CMK (cell line): ENCODE measurements at regions not wholly inside any gene's neighbourhood (a gene's known extent, or its start where the extent isn't known, plus 50 kb on each side); places are given as distances from the start of the nearest gene placed in this dataset.
"Not testable (repeated sequence)": the region's sequence is repeated elsewhere in the genome, so short reads cannot be mapped to it uniquely, and the experiment has no call there.

Source experiments
- DNase-seq: peaks from one replicate; pipeline ENCODE4 v3.0.0-alpha.2; 2010; ENCODE audit warnings: low read depth

DNA sequence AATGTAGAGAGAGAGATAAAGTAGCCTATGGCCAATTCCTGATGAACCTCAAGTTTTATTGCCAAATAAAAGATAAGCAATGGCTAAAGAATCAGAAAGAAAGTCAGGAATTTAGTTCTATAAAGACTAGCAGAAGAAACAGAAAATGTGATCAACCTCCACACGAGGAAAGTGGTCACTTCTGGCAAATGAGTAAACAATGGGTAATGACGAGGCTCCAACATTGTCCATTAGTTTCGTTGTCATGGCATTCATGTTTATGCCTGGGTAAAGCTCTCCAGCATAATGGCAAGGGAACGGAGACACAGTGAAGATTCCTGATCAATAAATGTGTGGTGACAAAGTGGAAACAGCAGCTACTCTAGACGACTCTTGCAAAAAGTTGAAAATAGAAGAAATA is 341.8 kb upstream of the CTNND2 start:
- DNase-seq = no peak

DNA sequence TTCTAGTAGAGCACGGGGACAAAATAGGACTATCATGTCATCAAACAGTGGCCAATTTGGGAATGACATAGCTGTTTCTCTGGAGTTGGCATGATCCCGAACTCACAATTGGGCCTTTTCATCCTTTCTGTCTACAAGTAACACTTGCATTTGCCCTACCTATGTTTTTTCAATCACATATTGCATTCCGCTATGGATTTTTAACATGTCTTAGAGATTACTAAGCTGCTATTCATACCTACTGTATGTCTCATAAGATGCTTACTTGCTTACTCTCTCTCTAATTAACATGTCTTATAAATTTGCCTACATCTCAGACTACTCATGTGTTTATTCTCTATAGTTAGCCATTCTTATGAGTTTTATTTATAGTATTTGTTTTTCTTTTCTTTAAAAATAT is 341.2 kb upstream of the CTNND2 start:
- DNase-seq = no peak

DNA sequence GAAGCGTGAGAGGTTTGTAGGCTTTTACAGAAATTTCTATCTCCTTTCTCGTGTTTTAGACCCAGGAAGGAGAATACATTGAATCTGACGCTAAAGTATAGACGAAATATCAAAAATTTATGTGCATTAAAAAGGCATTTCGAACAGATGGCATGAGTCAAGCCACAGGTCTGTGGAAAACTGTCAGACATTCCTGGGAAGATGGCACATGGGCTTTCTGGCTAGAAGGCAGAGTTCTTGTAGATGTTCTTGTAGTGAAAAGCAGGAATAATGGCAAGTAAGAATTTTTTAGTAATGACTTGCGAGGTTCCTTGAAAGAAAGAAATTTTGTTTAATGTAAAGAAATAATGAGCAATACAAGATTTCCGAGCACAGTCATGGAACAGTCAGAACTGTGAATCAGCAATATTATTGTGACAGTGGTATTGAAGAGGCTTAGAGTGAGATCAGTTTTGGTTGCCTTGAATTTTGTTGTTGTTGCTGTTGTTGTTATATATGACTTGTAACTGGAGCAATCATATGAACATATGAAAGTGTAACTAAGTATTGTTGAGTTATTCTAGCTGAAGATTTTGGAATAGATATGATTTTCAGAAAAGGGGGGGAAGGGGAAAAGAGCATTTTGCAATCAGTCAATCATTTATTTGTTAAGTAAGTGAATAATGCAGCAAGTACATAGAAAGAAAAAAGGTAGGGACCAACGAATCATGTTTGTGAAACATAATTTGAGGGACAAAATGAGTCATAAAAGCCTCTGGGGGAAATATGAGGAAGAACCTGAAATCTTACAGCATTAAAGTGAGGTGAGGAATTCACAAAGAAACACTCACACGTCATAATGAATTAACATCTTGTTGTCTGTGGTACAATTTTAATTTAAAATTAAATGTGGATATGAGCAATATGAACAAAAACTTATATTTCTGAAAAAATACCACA is 339.0 kb upstream of the CTNND2 start:
- DNase-seq = no peak

DNA sequence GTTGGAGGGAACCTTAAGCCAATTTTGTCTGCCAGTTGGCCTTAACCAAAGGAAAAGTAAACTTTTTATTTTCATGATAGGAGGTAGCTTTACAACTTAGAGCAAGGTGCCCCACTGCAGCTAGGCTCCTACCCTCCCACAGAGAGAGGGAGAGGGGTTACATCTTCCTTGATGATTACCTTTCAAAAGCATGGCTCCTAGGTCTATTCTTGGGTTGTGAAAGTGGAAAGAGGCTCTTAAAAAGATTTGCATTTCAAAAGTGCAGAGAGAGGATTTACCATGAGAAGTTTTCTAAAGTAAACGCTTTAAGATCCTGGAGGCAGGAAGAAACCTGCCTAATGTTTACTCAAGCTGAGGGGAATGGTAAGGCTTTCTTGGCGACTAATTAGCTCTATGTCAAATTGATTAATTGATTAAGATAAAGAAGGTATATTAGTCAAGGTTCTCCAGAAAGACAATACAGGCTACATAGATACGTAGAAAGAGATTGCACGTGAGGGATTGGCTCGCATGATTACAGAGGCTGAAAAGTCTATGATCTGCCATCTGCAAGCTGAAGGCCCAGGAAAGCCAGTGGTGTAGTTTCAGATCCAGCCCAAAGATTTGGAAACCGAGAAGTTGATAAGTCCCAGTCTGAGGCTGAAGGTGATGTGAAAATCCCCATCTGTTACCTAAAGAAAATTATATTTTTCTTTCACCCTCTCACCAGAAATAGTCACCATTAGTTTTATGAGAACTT is 333.8 kb upstream of the CTNND2 start:
- DNase-seq = no peak

DNA sequence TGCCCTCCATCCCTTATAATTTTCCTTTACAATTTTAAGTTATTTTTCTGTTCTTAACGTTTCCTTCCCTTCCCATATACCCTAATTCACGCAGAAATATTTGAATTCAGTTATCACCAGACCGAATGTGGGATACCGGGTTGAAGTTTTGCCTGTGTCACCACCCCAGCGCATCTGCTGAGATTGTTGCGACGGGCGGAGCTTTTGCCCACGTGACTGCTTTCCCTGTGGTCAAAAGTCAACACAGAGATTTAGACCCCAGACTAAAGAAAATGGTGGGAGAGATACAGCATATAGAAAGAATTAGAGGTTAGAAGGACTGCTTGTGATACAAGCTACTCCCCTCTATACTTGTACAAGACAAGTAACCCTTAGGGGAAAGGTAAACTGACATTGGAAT is 326.4 kb upstream of the CTNND2 start:
- DNase-seq = no peak

DNA sequence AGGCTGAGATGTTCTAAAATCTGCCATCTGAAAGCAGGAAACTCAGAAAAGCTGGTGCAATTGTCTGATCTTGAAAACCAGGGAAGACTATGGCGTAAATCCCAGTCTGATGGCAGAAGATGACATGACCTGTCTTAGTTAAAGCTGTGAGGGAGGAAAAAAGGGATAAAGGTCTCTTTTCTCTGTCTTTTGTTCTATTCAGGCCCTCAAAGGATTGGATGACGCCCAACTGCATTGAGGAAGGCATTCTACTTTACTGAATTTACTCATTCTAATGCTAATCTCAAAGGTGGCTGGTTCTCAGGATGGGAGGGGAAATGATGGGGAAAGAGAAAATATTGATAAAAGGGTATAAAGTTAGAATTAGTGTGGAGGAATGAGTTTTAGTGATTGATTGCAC is 312.8 kb upstream of the CTNND2 start:
- no peak for DNase-seq

DNA sequence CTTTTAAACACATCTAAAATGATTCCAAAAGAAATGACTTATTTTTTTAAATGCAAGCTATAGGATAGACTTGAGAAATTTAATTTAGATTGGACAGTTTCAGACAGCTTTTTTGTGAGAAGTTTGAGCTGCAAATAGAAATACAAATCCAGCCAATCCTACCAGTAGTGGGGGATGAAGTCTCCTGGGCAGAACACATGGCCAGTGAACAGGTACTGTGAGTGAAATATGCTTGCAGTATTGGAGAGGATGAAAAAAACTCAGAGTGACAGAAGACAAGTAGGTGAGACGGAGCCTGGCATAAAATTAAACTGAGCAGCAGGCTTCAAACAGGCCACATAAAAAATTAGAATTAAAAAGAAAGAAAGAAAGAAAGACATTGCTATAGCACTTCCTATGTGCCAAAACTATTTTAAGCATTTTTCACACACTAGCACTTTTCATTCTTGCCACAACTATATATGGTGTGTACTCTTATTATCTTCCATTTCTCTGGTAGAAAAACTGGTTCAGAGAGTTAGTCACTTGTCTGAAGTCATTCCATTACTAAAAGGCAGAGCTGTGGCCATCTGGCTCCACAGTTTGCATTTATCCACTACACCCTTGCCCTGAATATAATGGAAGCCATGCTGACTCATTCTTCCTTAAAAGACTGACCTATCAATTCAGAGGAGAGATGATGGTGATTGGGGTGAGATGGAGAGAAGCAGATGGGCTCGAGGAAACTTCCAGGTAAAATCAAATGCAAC is 310.2 kb upstream of the CTNND2 start:
- no peak for DNase-seq

DNA sequence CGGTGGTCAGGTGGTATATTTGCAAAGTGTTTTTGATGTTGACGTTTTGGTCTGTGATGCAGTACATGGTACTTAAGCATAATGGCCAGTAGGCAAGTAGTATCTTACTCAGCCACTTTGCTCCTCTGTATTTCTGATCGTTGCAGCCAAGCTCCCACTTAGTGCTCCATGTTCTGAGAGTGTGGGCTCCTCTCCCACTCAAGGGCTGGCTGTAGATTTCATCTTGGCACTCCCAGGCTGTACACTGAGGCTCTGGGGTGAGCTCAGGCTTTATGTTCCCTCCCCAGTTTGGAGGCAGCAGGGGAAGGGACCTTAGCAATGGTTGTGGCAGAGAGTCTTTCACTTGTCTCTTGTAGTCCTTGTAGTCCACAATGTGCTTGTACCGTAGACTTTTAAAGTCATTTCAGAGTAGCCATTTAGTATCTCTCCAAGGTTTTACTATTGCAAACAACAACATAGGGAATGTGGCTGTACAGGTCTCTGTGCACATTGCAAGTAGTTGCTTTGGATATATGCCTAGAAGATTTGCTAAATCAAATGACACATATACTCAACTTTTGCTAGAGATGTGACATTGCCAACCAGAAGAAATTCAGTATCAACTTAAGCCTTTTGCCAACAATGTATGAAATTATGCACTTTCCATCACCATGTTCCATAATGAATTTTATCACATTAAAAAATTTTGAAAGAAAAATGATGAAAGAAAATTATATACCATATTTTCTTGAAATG is 304.3 kb upstream of the CTNND2 start:
- no peak for DNase-seq

DNA sequence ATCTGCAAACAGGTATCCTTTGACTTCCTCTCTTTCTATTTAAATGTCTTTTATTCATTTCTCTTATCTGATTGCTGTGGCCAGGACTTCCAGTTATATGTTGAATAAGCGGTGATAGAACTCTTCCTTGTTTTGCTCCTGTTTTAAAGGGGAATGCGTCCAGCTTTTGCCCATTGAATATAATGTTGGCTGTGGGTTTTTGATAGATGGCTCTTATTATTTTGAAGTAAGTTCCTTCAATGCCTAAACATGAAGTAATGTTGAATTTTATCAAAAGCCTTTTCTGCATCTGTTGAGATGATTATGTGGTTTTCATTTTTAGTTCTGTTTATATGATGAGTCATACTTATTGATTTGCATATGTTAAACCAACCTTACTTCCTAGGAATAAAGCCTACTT is 300.5 kb upstream of the CTNND2 start:
- DNase-seq = no peak

DNA sequence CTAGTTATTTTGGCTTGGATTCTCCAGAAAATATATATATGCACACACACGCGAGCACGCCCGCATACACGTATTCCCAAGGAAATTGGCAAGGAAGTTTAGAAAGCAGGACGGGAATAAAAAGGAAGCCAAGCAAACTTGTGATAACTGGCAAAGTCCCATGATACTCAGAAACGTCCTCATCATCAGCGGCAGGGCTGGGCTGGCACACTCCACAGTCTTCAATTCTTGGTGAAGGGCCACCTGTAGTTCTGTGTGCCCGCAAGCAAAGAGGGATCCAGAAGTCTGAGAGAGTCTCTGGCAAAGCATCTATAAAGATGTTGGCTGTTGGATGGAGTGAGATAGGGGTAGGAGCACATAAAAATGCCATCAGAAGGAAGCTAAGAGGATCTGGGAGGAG is 289.3 kb upstream of the CTNND2 start:
- DNase-seq = no peak

DNA sequence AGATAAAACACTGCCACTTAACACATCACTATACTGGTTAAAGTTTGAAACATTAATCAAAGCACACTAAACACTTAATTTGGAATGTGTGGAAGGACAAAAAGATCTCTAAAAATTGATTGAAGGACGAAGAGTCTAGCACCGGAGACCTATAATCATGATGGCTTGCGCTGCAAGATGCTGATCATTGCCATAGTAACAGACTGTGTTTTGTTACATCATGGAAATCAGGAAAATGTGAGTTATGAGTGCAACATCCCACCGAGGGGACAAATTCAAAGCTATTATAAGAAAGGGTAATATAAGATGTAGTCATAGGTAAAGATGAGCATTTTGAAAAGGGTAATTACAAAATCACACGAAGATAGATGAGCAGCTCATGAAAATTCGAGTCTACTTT is 278.8 kb upstream of the CTNND2 start:
- DNase-seq = no peak

DNA sequence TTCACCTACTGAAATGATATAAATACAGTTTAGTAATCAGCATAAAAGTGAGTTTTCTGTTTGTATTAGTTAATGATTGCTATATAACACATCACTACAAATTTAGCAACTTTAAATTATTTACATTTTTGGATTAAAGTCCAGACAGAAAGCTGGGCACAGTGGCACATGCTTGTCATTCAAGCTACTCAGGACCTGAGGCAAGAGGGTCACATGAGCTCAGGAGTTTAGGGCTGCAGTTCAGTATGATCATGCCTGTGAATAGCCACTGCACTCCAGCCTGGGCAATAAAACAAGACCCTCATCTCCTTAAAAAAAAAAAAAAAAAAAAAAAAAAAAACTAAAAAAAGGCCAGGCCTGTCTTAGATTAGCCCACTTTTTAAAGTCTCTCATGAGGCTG is 273.6 kb upstream of the CTNND2 start:
- no peak for DNase-seq

DNA sequence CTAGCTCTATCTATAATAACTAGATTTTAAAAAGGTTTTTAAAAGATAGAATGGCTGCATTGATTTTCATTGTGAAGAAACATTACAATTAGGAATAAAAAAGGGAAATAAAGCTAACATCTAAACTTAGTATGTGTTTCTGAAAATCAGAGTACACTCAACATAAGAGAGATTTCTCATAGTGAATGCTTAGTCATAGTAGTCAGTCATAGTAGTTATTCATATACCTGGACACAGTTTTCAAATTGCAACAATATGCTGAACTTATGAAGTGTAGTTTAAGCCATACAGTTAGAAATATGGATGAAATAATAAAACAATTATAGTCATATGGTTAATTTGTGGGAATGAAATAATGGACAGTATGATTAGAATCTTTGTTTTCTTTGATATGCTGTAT is 273.0 kb upstream of the CTNND2 start:
- no peak for DNase-seq

DNA sequence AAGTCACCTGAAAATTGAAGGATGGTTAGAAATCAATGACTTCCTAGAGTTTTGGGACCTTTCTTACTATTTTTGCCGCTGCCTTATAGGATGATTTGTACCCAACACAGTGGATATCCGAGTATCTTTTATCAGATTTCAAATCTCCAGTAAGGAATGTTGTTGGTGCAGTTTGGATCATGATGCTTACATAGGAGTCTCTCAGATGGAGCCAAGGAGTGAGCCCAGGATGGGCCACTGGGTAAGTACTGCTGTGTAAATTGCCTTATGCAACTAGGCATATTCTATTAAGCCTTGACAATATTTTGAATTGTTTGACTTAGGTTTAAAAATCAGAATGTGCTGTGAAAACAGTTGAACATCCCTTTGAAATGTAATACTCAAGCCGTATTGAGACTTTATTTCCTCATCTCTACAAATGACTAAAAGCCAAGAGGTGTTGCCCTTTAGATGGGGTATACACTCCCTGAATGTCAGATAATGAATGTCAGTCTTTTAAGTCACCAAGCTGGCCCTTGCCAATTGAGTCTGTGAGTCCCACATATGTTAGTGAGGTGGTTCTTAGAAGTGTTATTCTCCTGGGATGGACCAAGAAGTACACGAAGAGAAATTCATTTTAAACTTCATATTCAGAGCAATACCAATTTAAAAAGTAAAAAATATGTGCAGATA is 271.8 kb upstream of the CTNND2 start:
- DNase-seq = no peak

DNA sequence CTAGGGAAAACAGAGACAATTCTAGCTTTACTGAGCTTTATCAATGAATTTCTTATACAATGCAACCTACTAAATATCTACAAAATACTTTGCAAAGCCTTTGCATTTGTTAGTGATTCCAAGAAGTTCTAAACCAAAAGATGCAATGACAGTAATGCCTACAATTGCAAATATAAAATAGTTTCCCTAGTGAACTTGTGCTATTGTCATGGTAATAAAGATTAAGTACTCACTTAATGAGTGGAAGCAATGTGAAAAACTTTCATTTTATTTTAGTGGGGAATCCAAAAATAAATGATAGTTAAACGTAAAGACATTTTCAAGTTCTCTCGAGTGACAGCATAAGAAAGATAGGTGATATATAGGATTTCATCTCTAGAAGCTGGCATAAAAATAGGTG is 270.5 kb upstream of the CTNND2 start:
- no peak for DNase-seq

DNA sequence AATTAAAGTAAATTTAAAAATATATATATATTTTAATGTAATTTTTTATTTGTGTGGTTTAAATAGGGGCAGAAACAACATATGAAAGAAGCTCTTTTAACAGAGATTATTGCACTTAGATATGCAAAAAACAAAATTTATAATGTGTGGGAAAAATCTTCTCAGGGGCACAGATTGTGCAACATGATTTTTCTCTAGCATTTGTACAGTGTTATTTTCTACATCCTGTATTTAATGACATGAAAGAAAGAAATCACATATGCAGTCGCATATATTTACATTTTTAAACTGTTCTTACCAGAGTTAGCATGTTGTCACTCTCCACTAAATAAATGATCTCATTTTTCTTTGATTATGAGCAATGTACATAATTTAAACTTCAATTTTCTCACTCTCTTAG is 265.3 kb upstream of the CTNND2 start:
- no peak for DNase-seq

DNA sequence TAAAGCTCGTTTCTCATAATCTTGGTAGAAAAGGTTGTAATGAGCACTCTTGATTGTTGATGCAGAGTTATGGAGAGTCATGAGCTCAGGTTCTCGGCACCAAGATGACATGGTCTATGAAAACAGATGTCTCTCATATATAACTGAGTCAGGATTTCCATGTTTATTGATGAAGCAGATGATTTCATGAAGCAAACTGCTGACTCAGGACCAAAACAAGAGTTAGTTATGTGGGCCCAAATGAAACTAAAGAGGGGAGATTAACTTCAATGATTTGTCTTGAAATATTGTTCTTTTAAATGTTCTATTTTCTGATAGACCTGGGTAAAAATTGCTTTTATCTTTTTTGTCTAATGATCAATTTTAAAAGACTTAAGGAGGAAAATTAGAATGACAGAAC is 258.6 kb upstream of the CTNND2 start:
- no peak for DNase-seq

DNA sequence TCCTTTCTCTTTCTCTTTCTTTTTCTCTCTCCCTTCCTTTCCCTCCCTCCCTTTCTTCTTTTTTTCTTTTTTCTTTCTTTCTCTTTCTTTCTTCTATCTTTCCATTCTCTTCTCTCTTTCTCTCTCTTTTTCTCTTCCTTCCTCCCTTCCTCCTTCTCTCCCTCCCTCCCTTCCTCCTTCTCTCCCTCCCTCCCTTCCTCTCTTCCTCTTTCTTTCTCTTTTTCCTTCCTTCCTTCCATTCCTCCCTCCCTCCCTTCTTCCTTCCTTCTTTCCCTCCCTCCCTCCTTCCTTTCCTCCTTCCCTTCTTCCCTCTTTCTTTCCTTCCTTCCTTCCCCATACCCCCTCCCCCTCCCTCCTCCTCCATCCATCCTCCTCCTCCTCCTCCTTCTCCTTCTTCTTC is 243.3 kb upstream of the CTNND2 start:
- no peak for DNase-seq

DNA sequence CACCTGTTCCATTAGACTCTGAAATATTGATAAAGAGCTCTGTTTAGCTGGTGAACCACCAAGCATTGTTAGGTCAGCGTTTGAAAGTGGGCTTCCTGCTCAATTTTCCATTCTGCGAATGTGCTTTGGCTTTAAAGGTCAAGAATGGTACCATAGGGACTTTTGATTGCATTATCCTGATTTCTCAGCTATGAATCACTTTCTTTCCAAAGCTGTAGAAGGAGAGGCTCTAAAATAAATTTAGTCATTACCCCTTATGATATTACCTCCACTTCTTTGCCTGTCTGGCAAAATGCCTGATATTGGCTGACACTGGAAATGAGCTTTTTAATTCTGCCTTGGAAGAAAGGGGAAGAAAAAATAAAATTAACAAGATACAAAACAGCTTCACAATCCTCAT is 237.2 kb upstream of the CTNND2 start:
- DNase-seq = no peak

DNA sequence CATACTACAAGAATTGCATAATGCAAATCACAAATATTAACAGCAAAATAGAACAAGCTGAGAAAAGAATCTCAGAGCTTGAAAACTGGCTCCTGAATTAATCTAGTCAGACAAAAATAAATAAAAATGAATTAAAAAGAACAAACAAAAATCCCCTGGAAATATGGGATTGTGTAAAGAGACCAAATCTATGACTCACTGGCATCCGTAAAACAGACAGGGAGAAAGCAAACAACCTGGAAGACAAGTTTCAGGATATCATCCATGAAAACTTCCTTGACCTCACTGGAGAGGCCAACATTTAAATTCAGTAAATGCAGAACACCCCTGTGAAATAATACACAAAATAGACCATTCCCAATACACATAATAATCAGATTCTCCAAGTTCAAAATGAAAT is 229.3 kb upstream of the CTNND2 start:
- no peak for DNase-seq

DNA sequence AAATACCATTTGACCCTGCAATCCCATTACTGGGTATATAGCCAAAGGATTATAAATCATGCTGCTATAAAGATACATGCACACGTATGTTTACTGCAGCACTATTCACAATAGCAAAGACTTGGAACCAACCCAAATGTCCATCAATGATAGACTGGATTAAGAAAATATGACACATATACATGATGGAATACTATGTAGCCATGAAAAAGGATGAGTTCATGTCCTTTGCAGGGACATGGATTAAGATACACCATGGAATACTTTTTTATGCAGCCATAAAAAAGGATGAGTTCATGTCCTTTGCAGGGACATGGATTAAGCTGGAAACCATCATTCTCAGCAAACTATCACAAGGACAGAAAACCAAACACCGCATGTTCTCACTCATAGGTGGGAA is 226.8 kb upstream of the CTNND2 start:
- not testable (repeated sequence) for DNase-seq

DNA sequence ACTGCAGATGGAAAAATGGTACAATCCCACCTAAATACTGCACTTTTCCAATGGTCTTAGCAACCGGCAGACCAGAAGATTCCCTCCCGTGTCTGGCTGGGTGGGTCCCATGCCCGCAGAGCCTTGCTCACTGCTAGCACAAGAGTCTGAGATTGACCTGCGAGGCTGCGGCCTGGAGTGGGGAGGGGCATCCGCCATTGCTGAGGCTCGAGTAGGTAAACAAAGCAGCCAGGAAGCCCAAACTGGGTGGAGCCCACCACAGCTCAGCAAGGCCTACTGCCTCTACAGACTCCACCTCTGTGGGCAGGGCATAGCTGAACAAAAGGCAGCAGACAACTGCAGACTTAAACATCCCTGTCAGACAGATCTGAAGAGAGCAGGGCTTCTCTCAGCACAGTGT is 221.6 kb upstream of the CTNND2 start:
- no peak for DNase-seq
